GM23338 (cell line): ENCODE measurements at regions not wholly inside any gene's neighbourhood (a gene's known extent, or its start where the extent isn't known, plus 50 kb on each side); places are given as distances from the start of the nearest gene placed in this dataset.

Source experiments
- ATAC-seq: fragments of 200-7000 bp; cut with Tn5 transposase; 3 replicates; pipeline ENCODE4 v1.9.1; 2020
- DNase-seq: peaks from one replicate; pipeline ENCODE4 v3.0.0-alpha.2; 2015; ENCODE audit warnings: low spot score
- H2AFZ ChIP-seq: fragments of 200-600 bp; sonication (generic); 2 replicates; pipeline ENCODE4 v1.8.0; 2016; ENCODE audit warnings: antibody characterized with exemption, mild to moderate bottlenecking, moderate library complexity
- H3F3A ChIP-seq: fragments of 200-600 bp; sonication (generic); replicated peaks from 2 replicates; pipeline ENCODE4 v1.8.0; 2017; ENCODE audit warnings: antibody characterized with exemption, mixed run types, low read depth
- H3K27ac ChIP-seq: fragments of 200-600 bp; sonication (generic); 2 replicates; pipeline ENCODE4 v1.6.1; 2016; ENCODE audit warnings: low read depth
- H3K27me3 ChIP-seq: fragments of 200-600 bp; sonication (generic); 2 replicates; pipeline ENCODE4 v1.8.0; 2016; ENCODE audit warnings: mild to moderate bottlenecking, mixed run types, moderate library complexity; ENCODE audit not compliant: insufficient read depth
- H3K36me3 ChIP-seq: fragments of 200-600 bp; sonication (generic); 2 replicates; pipeline ENCODE4 v1.8.0; 2016; ENCODE audit warnings: mild to moderate bottlenecking; ENCODE audit not compliant: insufficient read depth
- H3K4me1 ChIP-seq: fragments of 200-600 bp; sonication (generic); 2 replicates; pipeline ENCODE4 v1.8.0; 2016; ENCODE audit warnings: mild to moderate bottlenecking, moderate library complexity; ENCODE audit not compliant: insufficient read depth
- H3K4me2 ChIP-seq: fragments of 200-600 bp; sonication (generic); 2 replicates; pipeline ENCODE4 v1.7.1; 2017; ENCODE audit warnings: mixed run types
- H3K4me3 ChIP-seq: fragments of 200-600 bp; sonication (generic); 2 replicates; pipeline ENCODE4 v1.6.1; 2016; ENCODE audit warnings: mixed run types
- H3K79me2 ChIP-seq: fragments of 200-600 bp; sonication (generic); replicated peaks from 2 replicates; pipeline ENCODE4 v1.8.0; 2017; ENCODE audit warnings: mild to moderate bottlenecking; ENCODE audit not compliant: insufficient read depth
- H3K9me2 ChIP-seq: fragments of 200-600 bp; sonication (generic); 2 replicates; pipeline ENCODE4 v1.8.0; 2017; ENCODE audit not compliant: insufficient read depth
- H4K20me1 ChIP-seq: fragments of 200-600 bp; sonication (generic); replicated peaks from 2 replicates; pipeline ENCODE4 v1.8.0; 2017; ENCODE audit warnings: mild to moderate bottlenecking; ENCODE audit not compliant: insufficient read depth
- H3K27ac Mint-ChIP-seq: 2 replicates; pipeline ENCODE4 v1.8.0; 2020; ENCODE audit warnings: inconsistent platforms, mild to moderate bottlenecking, moderate library complexity, mixed read lengths
- H3K27me3 Mint-ChIP-seq: 3 replicates; pipeline ENCODE4 v1.8.0; 2022; ENCODE audit warnings: low read depth, mild to moderate bottlenecking, moderate library complexity, mixed read lengths, inconsistent platforms; ENCODE audit not compliant: insufficient read depth, poor library complexity
- H3K36me3 Mint-ChIP-seq: 3 replicates; pipeline ENCODE4 v1.8.0; 2021; ENCODE audit warnings: low read depth, mild to moderate bottlenecking, inconsistent platforms, moderate library complexity, mixed read lengths
- H3K4me1 Mint-ChIP-seq: 3 replicates; pipeline ENCODE4 v1.8.0; 2020; ENCODE audit warnings: mild to moderate bottlenecking, inconsistent platforms, mixed read lengths
- H3K4me3 Mint-ChIP-seq: 3 replicates; pipeline ENCODE4 v1.8.0; 2021; ENCODE audit warnings: moderate library complexity, mild to moderate bottlenecking, inconsistent platforms, mixed read lengths
- H3K9me3 Mint-ChIP-seq: 3 replicates; pipeline ENCODE4 v1.8.0; 2020; ENCODE audit warnings: moderate library complexity, mild to moderate bottlenecking, inconsistent platforms, mixed read lengths
- CREB1 ChIP-seq: fragments of 250-450 bp; sonication (Bioruptor Pico); IDR thresholded peaks from 2 replicates; pipeline ENCODE4 v1.5.0; 2020; ENCODE audit warnings: low read depth, mild to moderate bottlenecking, moderate library complexity
- CTCF ChIP-seq, 2 experiments: fragments of 200-600 bp in 1 of 2; sonication (generic) in 1 of 2; conservative IDR thresholded peaks; 2 replicates each; pipeline versions ENCODE4 v1.5.1 to v1.6.1; 2016 to 2017; ENCODE audit warnings: antibody characterized with exemption in 2 of 2, low read depth in 2 of 2, mild to moderate bottlenecking in 2 of 2, moderate library complexity in 1 of 2
- ETS1 ChIP-seq: IDR thresholded peaks from 2 replicates; pipeline ENCODE4 v1.6.1; 2016; ENCODE audit warnings: antibody characterized with exemption
- EZH2phosphoT487 ChIP-seq: fragments of 200-600 bp; sonication (generic); IDR thresholded peaks from one replicate; pipeline ENCODE4 v1.8.1; 2018; ENCODE audit warnings: antibody characterized with exemption; ENCODE audit not compliant: unreplicated experiment
- NANOG ChIP-seq: IDR thresholded peaks from 2 replicates; pipeline ENCODE4 v1.6.1; 2016; ENCODE audit warnings: antibody characterized with exemption, borderline replicate concordance
- POLR2AphosphoS5 ChIP-seq: IDR thresholded peaks from 2 replicates; pipeline ENCODE4 v1.6.1; 2016; ENCODE audit warnings: antibody characterized with exemption, low read depth
- STAT1 ChIP-seq: IDR thresholded peaks from one replicate; pipeline ENCODE4 v1.6.1; 2016; ENCODE audit warnings: antibody characterized with exemption; ENCODE audit not compliant: unreplicated experiment
- ZNF462 ChIP-seq: fragments of 250-450 bp; sonication (Bioruptor Pico); IDR thresholded peaks from 2 replicates; pipeline ENCODE4 v1.5.0; 2020; ENCODE audit warnings: mild to moderate bottlenecking, moderate library complexity

DNA sequence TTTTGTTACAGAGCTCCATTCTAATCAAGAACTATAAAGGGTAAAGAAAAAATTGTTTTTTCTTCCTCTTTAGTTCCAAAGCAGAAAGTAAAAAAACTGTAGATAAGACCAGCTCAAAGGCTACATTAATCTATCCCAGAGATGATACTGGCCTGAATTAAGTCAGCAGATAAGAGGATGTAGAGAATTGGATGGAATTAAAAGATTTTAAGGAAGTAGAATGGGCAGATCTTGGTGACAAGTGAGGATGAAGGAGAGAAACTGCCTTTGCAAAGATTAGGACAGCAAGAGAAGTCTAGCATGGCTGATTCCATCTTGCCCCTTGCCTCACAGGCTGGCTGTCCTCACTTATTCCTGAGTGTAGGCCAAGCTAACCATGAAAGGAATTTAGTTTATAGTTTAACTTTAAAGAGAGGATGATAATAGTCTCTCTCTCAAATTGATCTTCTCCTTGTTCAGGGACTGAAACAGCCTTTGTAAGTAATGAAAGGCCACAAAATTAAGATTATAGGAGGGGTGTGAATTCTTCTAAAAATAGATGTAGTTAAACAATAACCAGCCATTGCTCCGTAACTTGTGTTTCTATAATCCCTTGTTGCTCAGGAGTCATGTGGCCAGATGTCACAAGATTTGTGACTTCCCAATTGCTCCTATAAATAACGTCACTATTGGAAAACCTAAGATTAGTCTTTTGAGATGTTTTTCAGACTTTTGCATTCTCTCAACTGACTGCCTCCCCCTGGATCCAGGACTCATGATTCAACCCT, 265.0 kb upstream of the USP24 start (continued):
- no peak for TF ChIP-seq ZNF462
- no peak for TF ChIP-seq EZH2phosphoT487
- TF ChIP-seq STAT1, result no peak
- TF ChIP-seq ETS1, result no peak
- no peak for TF ChIP-seq POLR2AphosphoS5
- no peak for TF ChIP-seq NANOG

- Mint-ChIP-seq H3K36me3 (no peaks in the 10 kb centered on the region), H3K27me3 (no peaks in the 10 kb centered on the region), H3K27ac (no peak overlapping the region), H3K9me3 (no peaks in the 10 kb centered on the region), H3K4me1 (no peaks in the 10 kb centered on the region), H3K4me3 (no peak overlapping the region)
- DNase-seq (peak; percentile 32), ATAC-seq (no peak; the same call in 2 of the 3 replicates)
- H3K4me2 ChIP-seq, result no peak overlapping the region
- H3K79me2 ChIP-seq, result no peaks in the 10 kb centered on the region
- H3K27me3 ChIP-seq, result no peaks in the 10 kb centered on the region
- no peaks in the 10 kb centered on the region for H3F3A ChIP-seq
- TF ChIP-seq CTCF (conservative IDR thresholded peaks at IDR 0.05; ENCODE audit: low read depth in 2 of 2) (peak; percentile 42 to 59), CREB1 (CRISPR knock-in tag) (no peak)
- no peaks in the 10 kb centered on the region for H4K20me1 ChIP-seq
- no peak overlapping the region for H3K27ac ChIP-seq
- H3K36me3 ChIP-seq, result no peaks in the 10 kb centered on the region
- no peaks in the 10 kb centered on the region for H3K4me1 ChIP-seq
- H2AFZ ChIP-seq, result no peak overlapping the region
- H3K9me2 ChIP-seq, result no peaks in the 10 kb centered on the region
- no peak overlapping the region for H3K4me3 ChIP-seq
These were observed 263.6 kb upstream of the USP24 start for GRCh38 chr1:55478742-55479141.
